PC-3 (cell line): ENCODE measurements at regions not wholly inside any gene's neighbourhood (a gene's known extent, or its start where the extent isn't known, plus 50 kb on each side); places are given as distances from the start of the nearest gene placed in this dataset.

Experiments used
- ATAC-seq: fragments of 200-7000 bp; cut with Tn5 transposase; 2 replicates; pipeline ENCODE4 v1.9.1; 2020; ENCODE audit warnings: mild to moderate bottlenecking, moderate library complexity
- BruUV-seq: library from RNA; stranded (reverse); fragments of 400-500 nt; replicated peaks from 2 replicates; lab custom pipeline; 2021; lab: Mats Ljungman, UMichigan
- CTCF ChIA-PET: fragments of 300-600 bp; sonication (Branson Sonifier 250); formaldehyde crosslinking; loops from one replicate; lab custom pipeline; 2022; ENCODE audit warnings: antibody characterized with exemption; lab: Charles Lee
- POLR2A ChIA-PET: fragments of 300-600 bp; sonication (Branson Sonifier 250); formaldehyde crosslinking; loops from one replicate; lab custom pipeline; 2022; ENCODE audit warnings: antibody characterized with exemption; ENCODE audit not compliant: unreplicated experiment; lab: Charles Lee
- DNase-seq: peaks from one replicate; pipeline ENCODE4 v3.0.0-alpha.2; 2015
- H2AFZ ChIP-seq: fragments of 300-600 bp; sonication (generic); 2 replicates; pipeline ENCODE4 v1.6.0; 2016; ENCODE audit warnings: antibody characterized with exemption, low read length
- H3F3A ChIP-seq: fragments of 300-600 bp; sonication (generic); one replicate; pipeline ENCODE4 v1.6.0; 2017; ENCODE audit warnings: antibody characterized with exemption, low read length, control low read depth, mild to moderate bottlenecking; ENCODE audit not compliant: unreplicated experiment
- H3K27ac ChIP-seq: fragments of 300-600 bp; sonication (generic); 2 replicates; pipeline ENCODE4 v1.5.1; 2016; ENCODE audit warnings: mild to moderate bottlenecking, low read length
- H3K27me3 ChIP-seq: fragments of 300-600 bp; sonication (generic); 2 replicates; pipeline ENCODE4 v1.6.1; 2016; ENCODE audit warnings: low read length, mixed read lengths
- H3K36me3 ChIP-seq: fragments of 300-600 bp; sonication (generic); 2 replicates; pipeline ENCODE4 v1.6.1; 2016; ENCODE audit warnings: low read depth, mixed run types, low read length, mixed read lengths
- H3K4me1 ChIP-seq: fragments of 300-600 bp; sonication (generic); 2 replicates; pipeline ENCODE4 v1.5.1; 2016; ENCODE audit warnings: low read length; ENCODE audit not compliant: insufficient read depth
- H3K4me2 ChIP-seq: fragments of 300-600 bp; sonication (generic); 2 replicates; pipeline ENCODE4 v1.6.0; 2016; ENCODE audit warnings: low read length
- H3K4me3 ChIP-seq: fragments of 300-600 bp; sonication (generic); 2 replicates; pipeline ENCODE4 v1.5.1; 2016; ENCODE audit warnings: mild to moderate bottlenecking, low read length, mixed read lengths
- H3K79me2 ChIP-seq: fragments of 300-600 bp; sonication (generic); 2 replicates; pipeline ENCODE4 v1.6.1; 2017; ENCODE audit warnings: low read length, mixed read lengths
- H3K9ac ChIP-seq: fragments of 300-600 bp; sonication (generic); 2 replicates; pipeline ENCODE4 v1.6.0; 2016; ENCODE audit warnings: mild to moderate bottlenecking, low read length
- H3K9me2 ChIP-seq: fragments of 300-600 bp; sonication (generic); replicated peaks from 2 replicates; pipeline ENCODE4 v1.6.1; 2016; ENCODE audit warnings: mixed run types, low read length, mixed read lengths
- H3K9me3 ChIP-seq: fragments of 300-600 bp; sonication (generic); 2 replicates; pipeline ENCODE4 v1.6.1; 2016; ENCODE audit warnings: low read length, mixed read lengths
- H4K20me1 ChIP-seq: fragments of 300-600 bp; sonication (generic); 2 replicates; pipeline ENCODE4 v1.6.1; 2016; ENCODE audit warnings: low read length, mixed read lengths
- EZH2 ChIP-seq: fragments of 300-600 bp; sonication (generic); IDR thresholded peaks from one replicate; pipeline ENCODE4 v1.6.1; 2017; ENCODE audit warnings: antibody characterized with exemption, mild to moderate bottlenecking, low read length; ENCODE audit not compliant: unreplicated experiment
- EZH2phosphoT487 ChIP-seq: fragments of 300-600 bp; sonication (generic); IDR thresholded peaks from 2 replicates; pipeline ENCODE4 v1.6.1; 2018; ENCODE audit warnings: mild to moderate bottlenecking, antibody characterized with exemption, low read length, borderline replicate concordance
- intact Hi-C: fragments of 100-400 bp; cut with micrococcal nuclease; formaldehyde crosslinking; loops from 2 replicates; pipeline ENCODE4 v1.9.0; 2023
- TF ChIP-seq, protein P1 (sequence below): fragments of 300-600 bp; sonication (generic); conservative IDR thresholded peaks from 2 replicates; pipeline ENCODE4 v1.5.1; 2017; ENCODE audit warnings: antibody characterized with exemption, low read depth, mild to moderate bottlenecking, low read length

DNA sequence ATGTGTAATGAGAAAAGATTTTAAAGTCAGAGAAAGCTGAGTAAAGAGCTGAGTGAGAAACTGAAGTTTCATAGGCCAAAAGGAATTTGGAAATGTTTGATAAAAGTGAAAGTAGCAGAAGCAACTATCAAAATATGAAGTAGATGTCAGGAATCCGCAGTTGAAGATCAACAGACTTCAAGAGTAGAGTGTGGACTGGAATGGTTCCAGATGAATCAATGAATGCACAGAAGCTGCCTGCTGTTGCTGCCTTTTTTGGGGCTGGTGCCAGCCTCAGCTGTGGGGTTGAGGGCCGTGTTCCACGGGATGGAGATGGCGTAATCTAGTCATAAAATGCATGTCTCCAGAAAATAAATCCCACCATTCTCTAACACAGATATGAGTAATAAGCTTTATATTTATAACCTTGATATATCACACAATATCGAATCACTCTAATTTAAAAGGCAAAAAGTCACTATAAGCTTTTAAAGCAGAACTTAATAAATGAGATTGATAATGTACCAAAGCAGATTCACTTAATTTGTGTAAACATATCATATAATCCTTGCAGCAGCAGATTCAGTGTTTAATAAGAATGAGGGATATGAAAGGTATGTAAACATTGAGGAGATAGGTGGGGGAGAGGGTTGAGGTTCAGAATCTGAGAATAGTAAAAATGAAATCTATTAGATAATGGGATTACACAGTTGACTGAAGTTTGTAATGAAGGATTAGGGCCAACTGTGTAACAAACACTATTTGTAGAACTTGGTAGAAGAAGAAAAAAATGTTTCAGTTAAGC, 652.3 kb upstream of the FTMT start:
- intact Hi-C loops, result no loop called here
- Histone ChIP-seq H3K4me2 (peak overlapping the region; percentile 28; the same call in 1 of the 2 replicates), H3F3A (no peaks in the 10 kb centered on the region), H3K79me2 (no peaks in the 10 kb centered on the region), H3K9me2 (no peaks in the 10 kb centered on the region), H3K27ac (no peak overlapping the region), H3K36me3 (no peaks in the 10 kb centered on the region), H4K20me1 (no peaks in the 10 kb centered on the region), H3K27me3 (no peaks in the 10 kb centered on the region), H3K4me1 (no peaks in the 10 kb centered on the region), H3K4me3 (no peak overlapping the region), H2AFZ (0 out of 2 replicates have a peak overlapping the region, but pooled peaks have one; percentile 14), H3K9ac (no peak overlapping the region), H3K9me3 (no peaks in the 10 kb centered on the region)
- ChIA-PET POLR2A (no interaction called here), CTCF (no interaction called here)
- no TSS peak for BruUV-seq
- no peak for ATAC-seq
- peak; percentile 34 for DNase-seq
- no peak for TF ChIP-seq EZH2
- TF ChIP-seq, protein P1, sequence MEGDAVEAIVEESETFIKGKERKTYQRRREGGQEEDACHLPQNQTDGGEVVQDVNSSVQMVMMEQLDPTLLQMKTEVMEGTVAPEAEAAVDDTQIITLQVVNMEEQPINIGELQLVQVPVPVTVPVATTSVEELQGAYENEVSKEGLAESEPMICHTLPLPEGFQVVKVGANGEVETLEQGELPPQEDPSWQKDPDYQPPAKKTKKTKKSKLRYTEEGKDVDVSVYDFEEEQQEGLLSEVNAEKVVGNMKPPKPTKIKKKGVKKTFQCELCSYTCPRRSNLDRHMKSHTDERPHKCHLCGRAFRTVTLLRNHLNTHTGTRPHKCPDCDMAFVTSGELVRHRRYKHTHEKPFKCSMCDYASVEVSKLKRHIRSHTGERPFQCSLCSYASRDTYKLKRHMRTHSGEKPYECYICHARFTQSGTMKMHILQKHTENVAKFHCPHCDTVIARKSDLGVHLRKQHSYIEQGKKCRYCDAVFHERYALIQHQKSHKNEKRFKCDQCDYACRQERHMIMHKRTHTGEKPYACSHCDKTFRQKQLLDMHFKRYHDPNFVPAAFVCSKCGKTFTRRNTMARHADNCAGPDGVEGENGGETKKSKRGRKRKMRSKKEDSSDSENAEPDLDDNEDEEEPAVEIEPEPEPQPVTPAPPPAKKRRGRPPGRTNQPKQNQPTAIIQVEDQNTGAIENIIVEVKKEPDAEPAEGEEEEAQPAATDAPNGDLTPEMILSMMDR, result no peak

DNA sequence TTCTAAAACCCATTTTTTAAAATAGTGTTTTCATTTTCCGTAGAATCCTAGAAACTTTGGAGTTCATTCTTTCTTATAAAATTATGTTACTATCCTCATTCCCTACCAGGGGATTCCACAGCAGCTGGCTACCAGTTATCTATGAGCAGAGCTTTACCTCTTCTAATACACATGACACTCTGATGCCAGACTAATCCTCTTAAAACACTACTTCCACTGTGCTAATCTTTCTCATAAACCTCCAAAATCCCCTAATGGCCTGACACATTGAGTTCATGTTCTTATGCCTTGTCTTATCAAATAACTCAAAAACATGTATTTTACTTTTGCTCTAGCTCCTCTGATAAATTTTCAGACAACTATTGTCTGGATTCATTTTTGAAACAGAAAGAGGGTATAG, 633.6 kb upstream of the FTMT start:
- no peaks in the 10 kb centered on the region for H3K9me3 ChIP-seq
- no peak overlapping the region for H3K4me2 ChIP-seq
- no peaks in the 10 kb centered on the region for H4K20me1 ChIP-seq
- POLR2A ChIA-PET, result no interaction called here
- H3K4me3 ChIP-seq, result no peak overlapping the region
- H3K9ac ChIP-seq, result no peak overlapping the region
- no peaks in the 10 kb centered on the region for H3K27me3 ChIP-seq
- BruUV-seq, result no TSS peak
- DNase-seq (no peak), ATAC-seq (no peak)
- H2AFZ ChIP-seq, result no peak overlapping the region
- H3K9me2 ChIP-seq, result no peaks in the 10 kb centered on the region
- no peak for TF ChIP-seq EZH2
- TF ChIP-seq EZH2phosphoT487, result no peak
- TF ChIP-seq, protein P1, result no peak
- H3K27ac ChIP-seq, result no peak overlapping the region
- H3K4me1 ChIP-seq, result no peaks in the 10 kb centered on the region
- no peaks in the 10 kb centered on the region for H3F3A ChIP-seq
- no peaks in the 10 kb centered on the region for H3K36me3 ChIP-seq
- no peaks in the 10 kb centered on the region for H3K79me2 ChIP-seq
- intact Hi-C loops, result no loop called here
- CTCF ChIA-PET, result no interaction called here

DNA sequence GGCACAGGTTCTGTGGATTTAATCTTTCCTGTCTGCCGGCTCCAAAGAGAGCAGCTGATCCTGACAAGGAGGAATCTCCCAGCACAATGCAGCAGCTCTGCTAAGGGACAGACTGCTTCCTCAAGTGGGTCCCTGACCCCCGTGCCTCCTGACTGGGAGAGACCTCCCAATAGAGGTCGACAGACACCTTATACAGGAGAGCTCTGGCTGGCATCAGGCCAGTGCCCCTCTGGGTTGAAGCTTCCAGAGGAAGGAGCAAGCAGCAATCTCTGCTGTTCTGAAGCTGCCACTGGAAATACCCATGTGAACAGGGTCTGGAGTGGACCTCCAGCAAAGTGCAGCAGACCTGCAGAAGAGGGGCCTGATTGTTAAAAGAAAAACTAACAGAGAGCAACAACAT, 630.2 kb upstream of the FTMT start:
- TF ChIP-seq, protein P1, result no peak
- TF ChIP-seq EZH2 (no peak), EZH2phosphoT487 (no peak)
- no peak for DNase-seq
- Histone ChIP-seq H3K27ac (no peak overlapping the region), H3F3A (no peaks in the 10 kb centered on the region), H3K9me2 (no peaks in the 10 kb centered on the region), H3K4me1 (no peaks in the 10 kb centered on the region), H3K79me2 (no peaks in the 10 kb centered on the region), H3K27me3 (no peaks in the 10 kb centered on the region), H3K9ac (no peak overlapping the region), H3K4me2 (no peak overlapping the region), H3K9me3 (no peaks in the 10 kb centered on the region), H3K36me3 (no peaks in the 10 kb centered on the region), H2AFZ (no peak overlapping the region), H3K4me3 (no peak overlapping the region), H4K20me1 (no peaks in the 10 kb centered on the region)
- no peak for ATAC-seq
- BruUV-seq, result no TSS peak
- intact Hi-C loops, result no loop called here
- ChIA-PET POLR2A (no interaction called here), CTCF (no interaction called here)
